ENCODE measurements at regions not wholly inside any gene's neighbourhood (a gene's known extent, or its start where the extent isn't known, plus 50 kb on each side); places are given as distances from the start of the nearest gene placed in this dataset.

- TF ChIP-seq, protein P1, sequence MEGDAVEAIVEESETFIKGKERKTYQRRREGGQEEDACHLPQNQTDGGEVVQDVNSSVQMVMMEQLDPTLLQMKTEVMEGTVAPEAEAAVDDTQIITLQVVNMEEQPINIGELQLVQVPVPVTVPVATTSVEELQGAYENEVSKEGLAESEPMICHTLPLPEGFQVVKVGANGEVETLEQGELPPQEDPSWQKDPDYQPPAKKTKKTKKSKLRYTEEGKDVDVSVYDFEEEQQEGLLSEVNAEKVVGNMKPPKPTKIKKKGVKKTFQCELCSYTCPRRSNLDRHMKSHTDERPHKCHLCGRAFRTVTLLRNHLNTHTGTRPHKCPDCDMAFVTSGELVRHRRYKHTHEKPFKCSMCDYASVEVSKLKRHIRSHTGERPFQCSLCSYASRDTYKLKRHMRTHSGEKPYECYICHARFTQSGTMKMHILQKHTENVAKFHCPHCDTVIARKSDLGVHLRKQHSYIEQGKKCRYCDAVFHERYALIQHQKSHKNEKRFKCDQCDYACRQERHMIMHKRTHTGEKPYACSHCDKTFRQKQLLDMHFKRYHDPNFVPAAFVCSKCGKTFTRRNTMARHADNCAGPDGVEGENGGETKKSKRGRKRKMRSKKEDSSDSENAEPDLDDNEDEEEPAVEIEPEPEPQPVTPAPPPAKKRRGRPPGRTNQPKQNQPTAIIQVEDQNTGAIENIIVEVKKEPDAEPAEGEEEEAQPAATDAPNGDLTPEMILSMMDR (IDR thresholded peaks at IDR 0.05), result no peak
- no peak for TF ChIP-seq POLR2A (IDR thresholded peaks at IDR 0.05)
Measured at GRCh38 chr14:50006141-50006540, 110.2 kb downstream of the VCPKMT start.

Measured in body of pancreas (tissue), 4 donors.